Pancreas (tissue), 10 donors: ENCODE measurements at regions not wholly inside any gene's neighbourhood (a gene's known extent, or its start where the extent isn't known, plus 50 kb on each side); places are given as distances from the start of the nearest gene placed in this dataset.

ENCODE experiments used
- ATAC-seq, 4 donors: fragments of 200-7000 bp; cut with Tn5 transposase; one replicate each; pipeline versions ENCODE4 v1.8.0 to v1.9.1; 2020; ENCODE audit warnings: mild to moderate bottlenecking in 4 of 4, moderate library complexity in 4 of 4
- DNase-seq, 6 donors: peaks; one replicate each; pipeline ENCODE4 v3.0.0-alpha.2; 2020
- FAIRE-seq: peaks from 2 replicates; lab custom pipeline; 2012; peaks lifted over from hg19 to GRCh38; lab: Jason Lieb, UNC
- H3K27ac ChIP-seq, 4 donors: fragments of 200-600 bp; sonication (generic); 1 replicate in 3 of 4; 2 replicates in 1 of 4; pipeline versions ENCODE4 v1.5.0 to v1.8.0; 2020
- H3K27me3 ChIP-seq, 4 donors: fragments of 200-600 bp; one replicate each; pipeline ENCODE4 v1.8.0; 2021
- H3K36me3 ChIP-seq, 3 donors: fragments of 200-600 bp; sonication (generic) in 1 of 3; one replicate each; pipeline versions ENCODE4 v1.5.0 to v1.8.0; 2020 to 2021
- H3K4me1 ChIP-seq, 3 donors: fragments of 200-600 bp; one replicate each; pipeline ENCODE4 v1.8.0; 2021
- H3K4me3 ChIP-seq, 4 donors: fragments of 200-600 bp; sonication (generic) in 2 of 4; one replicate each; pipeline versions ENCODE4 v1.5.0 to v1.8.0; 2020 to 2021
- H3K9me3 ChIP-seq, 4 donors: fragments of 200-600 bp; one replicate each; pipeline ENCODE4 v1.8.0; 2021
- CTCF ChIP-seq, 4 donors: fragments of 200-600 bp; sonication (generic) in 3 of 4; IDR thresholded peaks; one replicate each; pipeline versions ENCODE4 v1.5.0 to v1.8.0; 2021; ENCODE audit warnings: antibody characterized with exemption in 4 of 4
- WGBS, 2 donors: extraction: QIAGEN DNeasy Blood & Tissue Kit; methylation state at CpG; one replicate each; pipeline ENCODE4 v1.1.7; 2013; 5-methylcytosine and 5-hydroxymethylcytosine counted together
- intact Hi-C, 3 donors: fragments of 100-400 bp; cut with DNase I; formaldehyde crosslinking; loops; one replicate each; pipeline versions ENCODE4 v1.11.1 to v1.14.2; 2022
- donor health status: healthy with polysubstance abuse.
- donor health status: DM: no; HTN: no; CAD: no; lungs with moderate emphysema.
- donor health status: DM: no; HTN: no; CAD: no.
- donor health status: control.
- donor health status: control.
- donor health status: Bipolar disorder and iron deficiency.
- donor health status: DM: yes; HTN: yes; CAD: no.
- donor health status: DM: no; HTN: no; CAD: no.
- donor health status: DM: no; HTN: no; CAD: no.
- donor health status: DM: yes; HTN: yes; CAD: no.

- TF ChIP-seq CTCF (IDR thresholded peaks at IDR 0.05) = no peak
- no peaks in the 10 kb centered on the region for H3K27me3 ChIP-seq
- H3K27ac ChIP-seq = no peak overlapping the region
- DNase-seq = no peak
- FAIRE-seq = no peak
- 90% methylated on average over 4 of the region's 4 CpGs for WGBS, 2 donors
- intact Hi-C loops = no loop called here
- H3K36me3 ChIP-seq = no peaks in the 10 kb centered on the region
- H3K9me3 ChIP-seq = no peaks in the 10 kb centered on the region
- H3K4me3 ChIP-seq = no peak overlapping the region
- no peak for ATAC-seq
- peaks cover 5 to 11% (median 9%) of the 10 kb centered on the region in 3 donors for H3K4me1 ChIP-seq
Measured at GRCh38 chr2:48250474-48250844, 64.0 kb upstream of the FOXN2 start.

GRCh38 chr2:48250943-48251342 lies 63.5 kb upstream of the FOXN2 start:
- intact Hi-C loops = no loop called here
- no peak overlapping the region for H3K4me3 ChIP-seq
- ATAC-seq = peak in 1 of 4 donors; percentile 35

GRCh38 chr2:48251437-48252148 lies 62.9 kb upstream of the FOXN2 start:
- no peak for DNase-seq
- ATAC-seq = no peak
- no peak overlapping the region for H3K27ac ChIP-seq
- intact Hi-C loops = no loop called here
- no peak overlapping the region for H3K4me3 ChIP-seq
- peaks cover 5 to 11% (median 9%) of the 10 kb centered on the region in 3 donors for H3K4me1 ChIP-seq
- H3K9me3 ChIP-seq = no peaks in the 10 kb centered on the region
- no peaks in the 10 kb centered on the region for H3K27me3 ChIP-seq
- no peaks in the 10 kb centered on the region for H3K36me3 ChIP-seq
- no peak for TF ChIP-seq CTCF (IDR thresholded peaks at IDR 0.05)
- WGBS, 2 donors = 26 to 43% methylated on average over 3 of the region's 3 CpGs
- no peak for FAIRE-seq

More at GRCh38 chr2:48250943-48251342, 63.5 kb upstream of the FOXN2 start:
- peaks cover 5 to 11% (median 9%) of the 10 kb centered on the region in 3 donors for H3K4me1 ChIP-seq
- 71 to 79% methylated on average over 3 of the region's 3 CpGs for WGBS, 2 donors
- no peak for TF ChIP-seq CTCF (IDR thresholded peaks at IDR 0.05)
- H3K27me3 ChIP-seq = no peaks in the 10 kb centered on the region
- FAIRE-seq = no peak
- H3K27ac ChIP-seq = no peak overlapping the region
- DNase-seq = no peak
- H3K36me3 ChIP-seq = no peaks in the 10 kb centered on the region
- H3K9me3 ChIP-seq = no peaks in the 10 kb centered on the region

GRCh38 chr2:48253301-48253700 lies 61.2 kb upstream of the FOXN2 start:
- FAIRE-seq = no peak
- H3K9me3 ChIP-seq = no peaks in the 10 kb centered on the region

More at GRCh38 chr2:48253301-48253700, 61.2 kb upstream of the FOXN2 start:
- ATAC-seq = no peak
- no peak for TF ChIP-seq CTCF (IDR thresholded peaks at IDR 0.05)
- H3K4me1 ChIP-seq = peaks cover 5 to 9% (median 8%) of the 10 kb centered on the region in 3 donors
- DNase-seq = no peak
- no peaks in the 10 kb centered on the region for H3K27me3 ChIP-seq
- no peak overlapping the region for H3K27ac ChIP-seq
- no peaks in the 10 kb centered on the region for H3K36me3 ChIP-seq
- intact Hi-C loops = no loop called here
- no peak overlapping the region for H3K4me3 ChIP-seq
- 89 to 98% methylated on average over 1 of the region's 1 CpG for WGBS, 2 donors
